Motor neuron (in vitro differentiated cells): ENCODE measurements at regions not wholly inside any gene's neighbourhood (a gene's known extent, or its start where the extent isn't known, plus 50 kb on each side); places are given as distances from the start of the nearest gene placed in this dataset.
A peak's percentile ranks its signal among the peaks of the same experiment; 100 is the strongest.

ENCODE experiments used
- ATAC-seq, 8 experiments: fragments of 200-7000 bp; cut with Tn5 transposase; replicated peaks in 6 of 8; 2 replicates each; pipeline ENCODE4 v1.8.0; 2021; ENCODE audit warnings: mild to moderate bottlenecking in 8 of 8, moderate library complexity in 8 of 8
- H3K27ac ChIP-seq, 2 donors: fragments of 250-450 bp; sonication (Bioruptor Pico); 2 replicates each; pipeline ENCODE4 v1.9.0; 2021; ENCODE audit warnings: antibody characterized with exemption in 2 of 2, mild to moderate bottlenecking in 2 of 2, moderate library complexity in 1 of 2
- H3K4me1 ChIP-seq, 2 donors: fragments of 250-450 bp; sonication (Bioruptor Pico); replicated peaks in 1 of 2; 2 replicates each; pipeline ENCODE4 v1.6.1; 2021; ENCODE audit warnings: antibody characterized with exemption in 2 of 2, mild to moderate bottlenecking in 2 of 2, moderate library complexity in 1 of 2
- H3K4me3 ChIP-seq, 5 donors: fragments of 250-450 bp; sonication (Bioruptor Pico); 2 replicates each; pipeline ENCODE4 v1.9.0; 2021; ENCODE audit warnings: antibody characterized with exemption in 5 of 5, mild to moderate bottlenecking in 5 of 5, moderate library complexity in 4 of 5
- whole genome bisulfite sequencing, 10 experiments: fragments of 450-650 bp; shearing (Covaris generic); methylation state at CpG; one replicate each; pipeline ENCODE4 v1.0.0; 2022; 5-methylcytosine and 5-hydroxymethylcytosine counted together
- in situ Hi-C, 9 experiments: fragments of 400-800 bp; cut with MboI; loops; one replicate each; pipeline ENCODE4 v1.15.0; 2021; ENCODE audit warnings: low sequenced_read_pairs in 9 of 9, low pct_unique_long_range_greater_than_20kb in 2 of 9; ENCODE audit not compliant: unreplicated experiment in 9 of 9

GRCh38 chr19:16025108-16026101, 50.9 kb upstream of the TPM4 start:
- Histone ChIP-seq H3K4me1 (no peaks in the 10 kb centered on the region), H3K27ac (no peak overlapping the region), H3K4me3 (no peak overlapping the region)
- in situ Hi-C loops = loop anchor here in 5 of 9 experiments (25.0 kb wide), 1 partner anchor 162 kb away; the partner anchor contains the start of genes AP1M1 (in 5 of the 5) and FAM32A (in 5 of the 5)
- ATAC-seq = peak in 5 of 8 experiments; percentile 31 to 98 (median 90)
- 20 to 90% (median 58%) methylated on average over 1 to 10 of the region's 20 CpGs; no CpG with 5 or more reads in 4 of the 10 experiments for WGBS, 10 experiments

DNA sequence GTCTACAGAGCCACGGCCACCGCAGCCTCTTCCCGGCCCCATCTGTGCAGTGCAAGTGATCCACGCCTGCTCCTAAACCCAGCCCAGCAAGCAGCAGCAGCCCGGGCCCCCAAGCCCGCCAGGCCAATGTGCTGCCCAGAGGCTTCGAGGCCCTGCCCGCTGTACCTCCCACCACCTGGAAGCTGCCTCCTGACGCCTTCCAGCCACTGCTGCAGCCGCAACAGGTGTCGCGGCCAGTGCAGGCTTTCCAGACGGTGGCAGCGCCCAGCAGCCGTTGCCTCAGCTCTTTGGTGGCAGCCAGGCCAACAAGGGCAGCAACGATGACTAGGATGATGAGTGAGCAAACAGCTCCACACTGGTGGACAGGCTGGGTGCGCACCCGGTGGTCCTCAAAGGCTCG, 50.2 kb upstream of the TPM4 start:
- 68 to 97% (median 80%) methylated on average over 2 to 10 of the region's 19 CpGs; no CpG with 5 or more reads in 7 of the 10 experiments for WGBS, 10 experiments
- Histone ChIP-seq H3K4me3 (no peak overlapping the region), H3K27ac (no peak overlapping the region), H3K4me1 (no peaks in the 10 kb centered on the region)
- in situ Hi-C loops = loop anchor here in 5 of 9 experiments (25.0 kb wide), 1 partner anchor 161 kb away; the partner anchor contains the start of genes AP1M1 (in 5 of the 5) and FAM32A (in 5 of the 5)
- no peak for ATAC-seq
